ENCODE measurements at regions not wholly inside any gene's neighbourhood (a gene's known extent, or its start where the extent isn't known, plus 50 kb on each side); places are given as distances from the start of the nearest gene placed in this dataset.

DNA sequence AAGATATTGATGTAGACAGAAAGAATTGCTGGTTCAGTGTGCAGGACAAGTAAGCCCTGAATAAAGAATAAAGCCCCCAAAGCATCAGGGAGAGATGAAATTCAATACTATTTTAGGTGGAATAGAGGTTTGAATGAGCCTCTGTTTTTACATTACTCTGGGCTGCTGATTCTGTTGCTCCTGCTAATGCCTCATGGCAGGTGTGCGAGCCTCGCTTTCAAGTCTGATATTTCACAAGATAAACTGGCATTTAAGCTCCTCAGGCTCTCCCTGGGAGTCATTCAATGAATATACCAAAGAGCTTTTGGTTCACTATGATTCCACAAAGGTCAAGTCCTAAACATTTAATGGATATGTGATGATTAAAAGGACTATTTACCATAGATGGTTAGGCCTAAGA, 601.0 kb upstream of the SLC39A10 start (continued):
- TF ChIP-seq NANOG (IDR thresholded peaks at IDR 0.05; ENCODE audit: insufficient read depth, low read depth, low read length, poor library complexity, severe bottlenecking) = no peak
- TF ChIP-seq TEAD4 (IDR thresholded peaks at IDR 0.05; ENCODE audit: low read depth, low read length) = no peak
- TF ChIP-seq, protein P1, sequence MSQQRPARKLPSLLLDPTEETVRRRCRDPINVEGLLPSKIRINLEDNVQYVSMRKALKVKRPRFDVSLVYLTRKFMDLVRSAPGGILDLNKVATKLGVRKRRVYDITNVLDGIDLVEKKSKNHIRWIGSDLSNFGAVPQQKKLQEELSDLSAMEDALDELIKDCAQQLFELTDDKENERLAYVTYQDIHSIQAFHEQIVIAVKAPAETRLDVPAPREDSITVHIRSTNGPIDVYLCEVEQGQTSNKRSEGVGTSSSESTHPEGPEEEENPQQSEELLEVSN (IDR thresholded peaks at IDR 0.05) = no peak
- no peak for TF ChIP-seq CTBP2 (IDR thresholded peaks at IDR 0.05; ENCODE audit: borderline replicate concordance, insufficient read depth, insufficient read length, low read length)
- no peak for TF ChIP-seq SP4 (IDR thresholded peaks at IDR 0.05; ENCODE audit: low read length)
